ENCODE measurements at regions not wholly inside any gene's neighbourhood (a gene's known extent, or its start where the extent isn't known, plus 50 kb on each side); places are given as distances from the start of the nearest gene placed in this dataset.
A peak's percentile ranks its signal among the peaks of the same experiment; 100 is the strongest.
"Not testable (repeated sequence)": the region's sequence is repeated elsewhere in the genome, so short reads cannot be mapped to it uniquely, and the experiment has no call there.

- DNase-seq, result no peak
These were observed 239.2 kb upstream of the FZD8 start for GRCh38 chr10:35881320-35881719.

DNA sequence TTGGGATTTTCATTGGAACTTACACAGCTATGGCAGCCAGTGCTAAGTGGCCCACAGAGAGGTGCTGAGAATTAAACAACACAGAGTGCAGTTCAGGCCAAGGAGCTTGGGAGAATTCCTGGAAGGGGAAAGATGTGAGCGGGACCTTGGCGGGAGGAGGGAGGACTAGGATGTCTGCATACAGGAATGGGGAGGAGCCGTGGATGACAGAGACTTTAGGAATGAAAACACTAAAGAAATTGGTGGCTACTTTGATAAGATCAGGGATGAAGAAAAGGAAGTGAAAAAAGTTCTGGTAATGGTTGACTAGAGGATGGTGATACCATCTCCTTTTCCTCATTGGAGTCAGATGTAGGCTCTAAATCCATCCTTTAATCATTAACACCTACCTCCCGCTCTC, 234.2 kb upstream of the FZD8 start:
- no peak for DNase-seq

GRCh38 chr10:35875016-35875676, 233.1 kb upstream of the FZD8 start:
- DNase-seq, result no peak

- DNase-seq, result no peak
These were observed 232.4 kb upstream of the FZD8 start for GRCh38 chr10:35874311-35875015.

DNA sequence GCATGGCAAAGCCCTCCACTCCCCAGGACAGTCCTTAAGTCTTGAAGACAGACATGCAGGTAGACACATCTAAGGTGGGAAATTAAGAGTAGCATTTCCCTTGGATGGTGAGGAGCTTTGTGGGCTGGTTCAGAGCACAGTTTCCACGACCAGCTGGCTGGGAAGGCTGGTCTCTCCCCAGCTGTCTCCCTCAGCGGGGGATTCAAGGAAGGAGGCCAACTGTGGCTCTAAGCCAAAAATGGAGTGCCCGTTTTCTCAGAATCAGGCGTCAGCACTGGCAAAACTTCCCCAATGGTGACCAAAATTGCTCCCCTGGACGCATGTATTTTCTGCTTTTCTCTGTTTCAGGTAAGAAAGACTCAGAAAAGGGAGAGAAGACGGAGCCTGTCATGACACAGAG, 230.6 kb upstream of the FZD8 start:
- DNase-seq, result peak; percentile 64

- no peak for DNase-seq
These were observed 228.7 kb upstream of the FZD8 start for GRCh38 chr10:35870665-35871310.

DNA sequence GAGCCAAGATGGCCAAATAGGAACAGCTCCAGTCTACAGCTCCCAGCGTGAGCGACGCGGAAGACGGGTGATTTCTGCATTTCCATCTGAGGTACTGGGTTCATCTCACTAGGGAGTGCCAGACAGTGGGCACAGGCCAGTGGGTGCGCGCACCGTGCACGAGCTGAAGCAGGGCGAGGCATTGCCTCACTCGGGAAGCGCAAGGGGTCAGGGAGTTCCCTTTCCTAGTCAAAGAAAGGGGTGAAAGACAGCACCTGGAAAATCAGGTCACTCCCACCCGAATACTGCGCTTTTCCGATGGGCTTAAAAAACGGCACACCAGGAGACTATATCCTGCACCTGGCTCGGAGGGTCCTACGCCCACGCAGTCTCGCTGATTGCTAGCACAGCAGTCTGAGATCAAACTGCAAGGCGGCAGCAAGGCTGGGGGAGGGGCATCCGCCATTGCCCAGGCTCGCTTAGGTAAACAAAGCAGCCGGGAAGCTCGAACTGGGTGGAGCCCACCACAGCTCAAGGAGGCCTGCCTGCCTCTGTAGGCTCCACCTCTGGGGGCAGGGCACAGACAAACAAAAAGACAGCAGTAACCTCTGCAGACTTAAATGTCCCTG, 216.7 kb upstream of the FZD8 start:
- DNase-seq, result not testable (repeated sequence)

DNA sequence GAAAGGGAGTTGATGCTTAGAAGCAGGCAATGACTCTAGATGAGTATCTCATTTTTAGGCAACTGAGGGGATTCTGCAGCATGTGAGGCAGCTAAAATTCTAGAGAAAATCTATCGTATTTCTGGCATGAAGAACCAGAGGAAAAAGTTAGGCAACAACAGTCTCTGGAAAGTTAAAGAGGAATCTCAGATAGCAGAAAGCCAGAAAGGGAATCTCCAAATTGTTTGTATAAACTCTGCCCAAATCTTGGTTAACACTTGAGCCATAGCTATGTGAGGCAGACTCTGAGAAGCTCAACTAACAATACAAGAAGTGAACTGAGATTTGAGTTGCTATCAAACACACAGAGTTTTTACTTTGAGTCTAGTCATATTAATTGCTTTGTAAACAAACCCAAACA, 215.8 kb upstream of the FZD8 start:
- no peak for DNase-seq

DNA sequence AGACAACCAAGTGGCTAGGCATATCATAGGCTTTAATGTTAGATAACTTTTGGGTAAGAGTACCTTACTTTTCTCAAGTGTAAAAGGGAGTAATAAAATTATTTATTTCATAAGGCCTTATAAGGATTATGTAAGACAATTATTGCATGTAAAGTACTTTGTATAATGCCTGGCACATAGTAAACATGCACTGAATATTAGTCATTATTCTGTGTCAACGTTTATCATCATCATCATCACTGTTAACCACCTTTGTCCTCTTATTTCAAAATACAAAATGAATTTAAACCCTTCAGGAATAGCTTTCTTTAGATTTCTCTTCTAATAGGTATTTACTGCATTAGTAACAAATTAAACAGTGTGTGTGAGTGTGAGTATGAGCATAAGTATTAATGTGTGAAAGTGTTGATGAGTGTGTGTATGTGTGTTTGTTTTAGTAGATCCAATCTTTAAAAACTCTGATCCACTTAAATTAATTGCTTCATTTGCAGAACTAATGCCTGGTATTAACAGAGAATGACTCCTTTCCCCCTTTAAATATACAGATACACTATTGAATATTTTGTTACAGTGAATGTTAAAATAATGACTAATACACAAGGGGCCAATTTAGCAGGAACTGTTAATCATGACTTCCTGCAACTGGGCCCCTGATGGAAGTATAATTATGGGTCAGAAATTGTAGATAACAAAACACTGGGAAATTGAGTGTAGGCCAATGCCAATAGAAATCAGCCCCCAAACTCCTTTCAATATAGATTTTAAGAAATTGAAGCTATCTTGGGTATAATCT, 213.3 kb upstream of the FZD8 start:
- no peak for DNase-seq

DNA sequence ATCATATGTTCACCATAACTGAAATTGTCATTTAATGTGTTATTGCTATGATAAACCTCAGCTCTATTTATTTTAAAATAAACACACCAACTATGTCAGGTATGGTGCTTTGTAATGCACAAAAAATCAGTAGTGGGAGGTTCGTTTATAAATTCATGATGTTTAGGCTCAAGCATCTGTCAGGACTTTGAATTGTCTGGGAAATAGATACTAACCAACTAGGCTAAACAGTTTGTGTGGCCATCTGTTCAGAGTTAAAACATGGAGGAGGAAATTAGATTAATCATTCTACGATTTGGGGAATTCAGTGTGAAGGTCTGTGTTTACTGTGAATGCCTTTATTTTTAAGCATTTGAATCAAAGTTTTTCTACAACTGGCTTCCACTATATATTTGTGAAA, 212.6 kb upstream of the FZD8 start:
- DNase-seq, result peak; percentile 76

- DNase-seq, result no peak
These were observed 210.6 kb upstream of the FZD8 start for GRCh38 chr10:35852721-35853120.

GRCh38 chr10:35848412-35848811, 206.3 kb upstream of the FZD8 start:
- no peak for DNase-seq

DNA sequence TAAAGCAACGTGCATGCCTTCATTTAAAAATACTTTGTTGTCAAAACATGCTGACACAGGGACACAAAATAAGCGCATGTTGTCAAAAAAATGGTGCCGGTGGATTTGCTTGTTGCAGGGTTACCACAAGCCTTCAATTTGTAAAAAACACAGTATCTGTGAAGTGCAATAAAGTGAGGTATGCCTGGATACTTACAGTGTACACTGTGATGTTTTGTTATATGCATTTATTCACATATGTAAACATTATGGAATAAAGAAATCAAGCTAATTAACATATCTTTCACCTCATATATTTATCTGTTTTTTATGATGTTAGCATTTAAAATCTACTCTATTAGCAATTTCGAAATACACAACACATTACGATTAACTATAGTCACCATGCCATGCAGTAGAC, 202.6 kb upstream of the FZD8 start:
- DNase-seq, result no peak

DNA sequence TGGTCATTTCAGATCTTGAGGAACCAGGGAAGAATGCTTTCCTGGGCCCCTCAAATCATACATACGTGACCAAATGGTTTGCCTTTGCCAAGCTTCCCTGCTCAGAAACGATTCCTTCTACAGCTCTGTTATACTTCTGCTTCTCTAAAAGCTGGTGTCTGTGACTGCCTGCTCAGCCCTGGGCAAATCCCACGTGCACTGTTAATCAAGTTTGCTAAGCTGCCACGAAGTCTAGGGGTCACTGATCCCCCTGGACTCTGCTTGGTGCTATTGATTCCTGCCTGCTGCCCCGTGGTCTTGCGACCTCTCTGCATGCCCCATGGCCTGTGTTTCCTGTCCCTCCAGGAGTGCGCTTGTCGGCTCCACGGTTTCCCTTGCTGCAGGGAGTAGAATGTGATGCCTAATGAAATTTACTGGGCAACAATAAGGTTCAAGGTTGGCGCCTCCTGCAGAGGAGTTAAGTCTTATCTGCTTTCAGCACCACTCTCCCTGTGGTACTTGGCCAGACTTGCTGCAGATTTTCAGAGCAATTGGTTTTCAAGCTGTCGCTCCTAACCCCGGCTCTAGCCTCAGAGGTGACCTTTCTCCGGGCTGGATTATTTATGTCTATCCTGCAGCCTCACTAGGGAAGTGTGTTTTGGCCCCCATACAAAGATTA, 201.6 kb upstream of the FZD8 start:
- no peak for DNase-seq

- no peak for DNase-seq
These were observed 196.0 kb upstream of the FZD8 start for GRCh38 chr10:35838054-35838453.

DNA sequence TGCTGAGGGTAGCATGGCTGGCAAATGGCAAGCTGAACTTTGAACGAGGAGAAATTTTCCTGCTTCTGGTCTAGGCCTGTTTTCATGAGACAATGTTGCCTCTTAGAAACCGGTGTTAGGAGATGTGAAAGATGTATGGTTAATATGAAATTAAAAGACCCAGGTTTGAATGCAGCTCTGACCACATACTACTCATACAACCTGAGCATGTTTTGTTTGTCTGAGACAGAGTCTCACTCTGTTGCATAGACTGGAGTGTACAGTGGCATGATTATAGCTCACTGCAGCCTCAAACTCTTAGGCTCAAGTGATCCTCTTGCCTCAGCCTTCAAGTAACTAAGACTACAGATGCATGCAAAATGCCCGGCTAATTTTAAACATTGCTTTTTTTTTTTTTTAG, 193.4 kb upstream of the FZD8 start:
- DNase-seq, result no peak

DNA sequence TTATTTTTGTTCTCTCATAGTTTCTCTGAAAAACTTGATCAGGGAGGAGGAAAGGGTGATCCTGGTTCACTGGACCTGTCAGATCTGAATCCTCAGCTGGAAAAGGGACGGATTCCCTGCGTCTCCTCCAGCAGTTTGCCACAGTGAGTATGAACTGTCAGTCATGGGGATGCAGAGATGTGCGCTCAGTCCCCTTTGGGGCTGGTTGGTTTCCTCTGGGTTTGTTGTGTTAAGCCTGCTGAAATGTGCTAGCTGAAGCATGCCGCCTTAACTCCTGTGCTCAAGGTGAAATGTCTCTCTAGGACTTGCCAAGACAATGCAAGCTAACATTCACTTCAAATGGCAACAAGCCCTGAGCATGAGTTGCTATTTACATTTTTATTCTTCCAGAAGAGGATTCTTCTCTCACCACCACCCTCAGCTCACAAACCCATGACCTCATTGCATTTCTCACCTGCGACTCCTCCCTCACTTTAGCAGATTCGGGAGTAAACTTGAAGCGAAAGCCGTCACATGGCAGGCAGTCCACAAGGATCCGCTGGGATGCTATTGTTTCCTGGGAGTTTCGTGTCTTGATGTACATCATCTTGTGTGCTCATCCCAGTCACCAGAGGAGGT, 192.9 kb upstream of the FZD8 start:
- no peak for DNase-seq

- DNase-seq, result peak; percentile 38
These were observed 185.7 kb upstream of the FZD8 start for GRCh38 chr10:35827783-35828182.

DNA sequence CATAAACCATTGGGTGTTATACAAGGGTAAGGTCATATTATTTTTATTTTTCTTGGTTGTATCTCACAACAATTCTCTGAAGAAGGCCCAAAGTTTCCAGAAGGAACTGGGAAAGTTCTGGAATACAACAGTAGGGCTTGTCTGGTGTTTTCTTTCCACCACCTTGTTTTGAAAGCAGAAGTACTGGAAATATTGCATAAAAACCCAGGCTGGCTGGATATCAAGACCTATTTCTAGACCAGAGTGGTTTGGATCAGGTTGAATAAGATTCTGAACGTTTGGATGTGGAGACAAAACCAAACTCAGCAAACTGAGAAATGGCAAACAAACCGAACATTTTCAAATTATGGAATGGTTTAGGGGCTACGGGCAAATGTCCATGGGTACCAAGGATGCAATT, 182.6 kb upstream of the FZD8 start:
- no peak for DNase-seq

DNA sequence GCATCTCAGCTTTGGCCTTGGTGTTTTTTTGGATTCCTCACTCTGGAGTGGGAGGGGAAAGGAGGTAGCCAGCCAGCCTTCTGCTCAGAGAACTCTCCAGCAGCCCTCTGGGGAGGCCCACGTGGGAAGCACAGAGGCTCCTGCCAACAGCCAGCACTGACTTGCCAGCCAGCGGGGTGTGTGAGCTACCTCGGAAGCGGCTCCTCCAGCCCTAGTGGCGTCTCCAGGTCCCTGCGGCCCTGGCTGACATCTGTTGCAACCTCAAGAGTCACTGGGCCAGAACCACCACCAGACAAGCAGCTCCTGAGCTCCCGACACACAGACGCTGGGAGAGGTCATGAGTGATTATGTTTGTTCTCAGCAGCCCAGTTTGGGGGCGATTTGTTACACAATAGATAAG, 180.2 kb upstream of the FZD8 start:
- peak; percentile 95 for DNase-seq

DNA sequence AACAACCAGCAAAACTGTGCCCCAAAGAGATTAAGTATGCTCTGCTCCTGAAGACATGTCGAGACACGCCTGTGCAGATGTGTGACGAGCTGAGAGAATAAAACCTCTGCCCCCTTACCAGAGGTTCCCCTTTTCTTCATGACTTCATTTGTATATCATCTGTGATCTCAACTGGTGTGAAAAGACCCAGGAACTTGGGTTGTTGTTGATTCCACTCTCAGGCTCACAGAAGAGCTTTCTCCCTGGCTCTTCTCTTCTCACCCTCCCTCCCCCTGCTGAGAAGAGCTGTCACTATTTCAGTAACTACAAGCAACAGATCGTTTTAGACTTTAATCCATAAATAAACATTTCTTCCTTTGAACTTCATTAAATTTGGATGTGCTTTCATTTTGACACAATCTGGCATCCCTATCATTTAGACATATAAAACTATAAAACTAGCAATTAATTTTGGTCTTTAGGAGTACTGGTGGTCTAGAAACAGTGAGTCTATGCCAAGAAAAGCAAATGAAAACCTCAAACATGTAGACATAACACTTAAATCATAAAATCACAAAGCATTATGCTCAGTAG, 179.3 kb upstream of the FZD8 start:
- DNase-seq, result peak; percentile 76

GRCh38 chr10:35819736-35820135, 177.6 kb upstream of the FZD8 start:
- DNase-seq, result no peak
